Testis (tissue), 2 donors: ENCODE measurements at regions not wholly inside any gene's neighbourhood (a gene's known extent, or its start where the extent isn't known, plus 50 kb on each side); places are given as distances from the start of the nearest gene placed in this dataset.

Experiments
- DNase-seq: peaks from one replicate; pipeline ENCODE4 v3.0.0-alpha.2; 2019
- H3K27ac ChIP-seq, 2 donors: fragments of 200-600 bp; sonication (generic); one replicate each; pipeline ENCODE4 v1.5.1; 2019
- H3K27me3 ChIP-seq: fragments of 200-600 bp; sonication (generic); one replicate; pipeline ENCODE4 v1.5.1; 2019
- H3K36me3 ChIP-seq: fragments of 200-600 bp; sonication (generic); one replicate; pipeline ENCODE4 v1.5.1; 2017; ENCODE audit warnings: low read depth; ENCODE audit errors: missing control alignments
- H3K4me1 ChIP-seq: fragments of 200-600 bp; sonication (generic); one replicate; pipeline ENCODE4 v1.5.1; 2019
- H3K4me3 ChIP-seq, 2 donors: fragments of 200-600 bp; sonication (generic); one replicate each; pipeline ENCODE4 v1.5.1; 2017 to 2019
- H3K9me3 ChIP-seq: fragments of 200-600 bp; sonication (generic); one replicate; pipeline ENCODE4 v1.5.1; 2017
- POLR2A ChIP-seq: fragments of 450-650 bp; IDR thresholded peaks from one replicate; pipeline ENCODE4 v1.6.1; 2017; ENCODE audit warnings: antibody characterized with exemption, mild to moderate bottlenecking, moderate library complexity
- WGBS, 2 donors: methylation state at CpG; one replicate each; pipeline ENCODE4 v1.1.5; 2018; 5-methylcytosine and 5-hydroxymethylcytosine counted together
- intact Hi-C: fragments of 100-400 bp; cut with DNase I; formaldehyde crosslinking; loops from one replicate; pipeline ENCODE4 v1.15.1; 2023; ENCODE audit warnings: low total_unique reads
- TF ChIP-seq, protein P1 (sequence below), 3 experiments: fragments of 450-650 bp in 2 of 3; fragments of 200-600 bp in 1 of 3; sonication (generic) in 1 of 3; IDR thresholded peaks; one replicate each; pipeline ENCODE4 v1.5.1; 2016 to 2019; ENCODE audit warnings: antibody characterized with exemption in 3 of 3, mild to moderate bottlenecking in 2 of 3, moderate library complexity in 1 of 3

GRCh38 chr2:238682536-238682935 is 165.3 kb upstream of the TWIST2 start:
- H3K27me3 ChIP-seq: no peaks in the 10 kb centered on the region
- DNase-seq: no peak
- H3K36me3 ChIP-seq: no peaks in the 10 kb centered on the region
- no peaks in the 10 kb centered on the region for H3K9me3 ChIP-seq
- intact Hi-C loops: no loop called here
- H3K27ac ChIP-seq: no peak overlapping the region
- H3K4me3 ChIP-seq: no peak overlapping the region
- TF ChIP-seq POLR2A: no peak
- TF ChIP-seq, protein P1, sequence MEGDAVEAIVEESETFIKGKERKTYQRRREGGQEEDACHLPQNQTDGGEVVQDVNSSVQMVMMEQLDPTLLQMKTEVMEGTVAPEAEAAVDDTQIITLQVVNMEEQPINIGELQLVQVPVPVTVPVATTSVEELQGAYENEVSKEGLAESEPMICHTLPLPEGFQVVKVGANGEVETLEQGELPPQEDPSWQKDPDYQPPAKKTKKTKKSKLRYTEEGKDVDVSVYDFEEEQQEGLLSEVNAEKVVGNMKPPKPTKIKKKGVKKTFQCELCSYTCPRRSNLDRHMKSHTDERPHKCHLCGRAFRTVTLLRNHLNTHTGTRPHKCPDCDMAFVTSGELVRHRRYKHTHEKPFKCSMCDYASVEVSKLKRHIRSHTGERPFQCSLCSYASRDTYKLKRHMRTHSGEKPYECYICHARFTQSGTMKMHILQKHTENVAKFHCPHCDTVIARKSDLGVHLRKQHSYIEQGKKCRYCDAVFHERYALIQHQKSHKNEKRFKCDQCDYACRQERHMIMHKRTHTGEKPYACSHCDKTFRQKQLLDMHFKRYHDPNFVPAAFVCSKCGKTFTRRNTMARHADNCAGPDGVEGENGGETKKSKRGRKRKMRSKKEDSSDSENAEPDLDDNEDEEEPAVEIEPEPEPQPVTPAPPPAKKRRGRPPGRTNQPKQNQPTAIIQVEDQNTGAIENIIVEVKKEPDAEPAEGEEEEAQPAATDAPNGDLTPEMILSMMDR (IDR thresholded peaks at IDR 0.05): no peak
- WGBS, 2 donors: 91 to 99% methylated on average over 5 of the region's 5 CpGs
- no peaks in the 10 kb centered on the region for H3K4me1 ChIP-seq

- Histone ChIP-seq H3K36me3 (no peaks in the 10 kb centered on the region), H3K27me3 (no peaks in the 10 kb centered on the region), H3K9me3 (no peaks in the 10 kb centered on the region), H3K27ac (no peak overlapping the region), H3K4me1 (no peaks in the 10 kb centered on the region), H3K4me3 (no peak overlapping the region)
- TF ChIP-seq, protein P1 (IDR thresholded peaks at IDR 0.05): no peak
- TF ChIP-seq POLR2A: no peak
- no peak for DNase-seq
- intact Hi-C loops: no loop called here
- WGBS, 2 donors: 55 to 64% methylated on average over 8 of the region's 8 CpGs
These were observed 163.2 kb upstream of the TWIST2 start for GRCh38 chr2:238684362-238685326.

DNA sequence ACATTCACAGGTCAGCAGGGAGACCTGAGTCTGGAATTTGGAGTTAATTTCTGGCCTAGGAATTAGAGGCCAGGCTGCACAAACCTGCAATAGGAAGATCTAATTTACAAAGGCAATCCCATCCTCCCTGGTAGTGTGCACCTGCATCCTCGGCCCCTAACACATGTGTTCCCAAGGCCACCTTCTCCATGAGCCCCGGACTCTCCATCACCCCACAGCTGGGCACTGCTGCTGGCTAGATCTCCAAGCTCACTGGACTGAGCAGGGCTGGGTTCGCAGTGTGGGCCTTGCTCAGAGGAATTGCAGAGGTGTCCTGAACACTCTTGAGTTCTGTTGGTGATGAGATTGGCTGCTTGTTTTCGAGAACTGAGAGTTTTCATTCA is 162.6 kb upstream of the TWIST2 start:
- TF ChIP-seq, protein P1 (IDR thresholded peaks at IDR 0.05): no peak
- TF ChIP-seq POLR2A: no peak
- WGBS, 2 donors: 94 to 95% methylated on average over 4 of the region's 4 CpGs
- intact Hi-C loops: no loop called here
- Histone ChIP-seq H3K4me1 (no peaks in the 10 kb centered on the region), H3K27ac (no peak overlapping the region), H3K4me3 (no peak overlapping the region), H3K27me3 (no peaks in the 10 kb centered on the region), H3K9me3 (no peaks in the 10 kb centered on the region), H3K36me3 (no peaks in the 10 kb centered on the region)
- DNase-seq: no peak

- H3K27ac ChIP-seq: no peak overlapping the region
- TF ChIP-seq, protein P1 (IDR thresholded peaks at IDR 0.05): no peak
- TF ChIP-seq POLR2A: no peak
- DNase-seq: no peak
- WGBS, 2 donors: 84 to 88% methylated on average over 2 of the region's 2 CpGs
- H3K9me3 ChIP-seq: no peaks in the 10 kb centered on the region
- H3K27me3 ChIP-seq: no peaks in the 10 kb centered on the region
- H3K36me3 ChIP-seq: no peaks in the 10 kb centered on the region
- intact Hi-C loops: no loop called here
- H3K4me1 ChIP-seq: no peaks in the 10 kb centered on the region
- H3K4me3 ChIP-seq: no peak overlapping the region
These were observed 162.2 kb upstream of the TWIST2 start for GRCh38 chr2:238685713-238686112.

DNA sequence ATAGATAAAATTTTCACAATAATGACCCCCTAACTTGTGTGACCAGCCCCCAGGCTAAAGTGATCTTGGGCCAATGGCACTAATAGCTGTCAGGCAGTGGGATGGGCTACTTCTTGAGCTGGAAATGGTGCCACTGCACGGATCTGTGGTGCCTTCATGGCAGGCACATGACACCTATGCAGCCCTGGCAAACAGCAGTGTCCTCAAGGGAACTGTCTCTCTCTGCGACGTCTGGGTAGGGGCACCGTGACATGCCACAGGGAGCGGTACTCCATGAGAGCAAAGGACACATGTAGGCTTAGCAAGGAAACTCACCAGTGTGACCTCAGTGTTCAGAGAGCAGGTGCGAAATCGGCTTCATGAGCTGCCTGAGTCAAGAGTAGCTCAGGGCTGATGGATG is 161.7 kb upstream of the TWIST2 start:
- intact Hi-C loops: no loop called here
- H3K36me3 ChIP-seq: no peaks in the 10 kb centered on the region
- no peak overlapping the region for H3K27ac ChIP-seq
- WGBS, 2 donors: 67 to 97% methylated on average over 6 to 7 of the region's 7 CpGs
- H3K9me3 ChIP-seq: no peaks in the 10 kb centered on the region
- H3K27me3 ChIP-seq: no peaks in the 10 kb centered on the region
- no peak for DNase-seq
- no peak overlapping the region for H3K4me3 ChIP-seq
- H3K4me1 ChIP-seq: no peaks in the 10 kb centered on the region
- TF ChIP-seq POLR2A: no peak
- TF ChIP-seq, protein P1 (IDR thresholded peaks at IDR 0.05): no peak
